ENCODE measurements at regions not wholly inside any gene's neighbourhood (a gene's known extent, or its start where the extent isn't known, plus 50 kb on each side); places are given as distances from the start of the nearest gene placed in this dataset.

DNA sequence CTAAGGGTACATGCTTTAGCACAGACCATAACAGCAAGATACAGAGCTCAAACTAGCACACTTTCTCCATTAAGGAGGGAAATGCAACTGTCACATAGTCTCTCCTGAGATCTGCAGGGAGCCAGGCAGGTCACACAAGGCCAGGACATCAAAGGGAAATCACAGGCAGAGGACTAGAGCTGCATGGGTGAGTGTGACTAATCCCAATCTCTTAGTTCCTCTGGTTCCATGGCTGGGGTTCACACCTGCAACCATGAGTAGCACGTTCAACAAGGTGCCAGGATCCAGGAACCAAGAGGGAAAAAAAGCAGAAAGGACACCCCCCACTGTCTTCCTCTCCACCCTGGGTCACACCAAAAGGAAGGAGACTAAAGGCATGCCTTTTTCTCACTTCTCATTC is 296.5 kb upstream of the STEAP1 start:
- 22 to 36% methylated on average over 1 of the region's 1 CpG for WGBS, 2 donors
- no peak overlapping the region for H3K27ac ChIP-seq
- intact Hi-C loops (cut with DNase I), result no loop called here
- no peaks in the 10 kb centered on the region for H3K9me3 ChIP-seq
- H3K27me3 ChIP-seq, result no peaks in the 10 kb centered on the region
- H3K36me3 ChIP-seq, result no peaks in the 10 kb centered on the region
- TF ChIP-seq, protein P1, sequence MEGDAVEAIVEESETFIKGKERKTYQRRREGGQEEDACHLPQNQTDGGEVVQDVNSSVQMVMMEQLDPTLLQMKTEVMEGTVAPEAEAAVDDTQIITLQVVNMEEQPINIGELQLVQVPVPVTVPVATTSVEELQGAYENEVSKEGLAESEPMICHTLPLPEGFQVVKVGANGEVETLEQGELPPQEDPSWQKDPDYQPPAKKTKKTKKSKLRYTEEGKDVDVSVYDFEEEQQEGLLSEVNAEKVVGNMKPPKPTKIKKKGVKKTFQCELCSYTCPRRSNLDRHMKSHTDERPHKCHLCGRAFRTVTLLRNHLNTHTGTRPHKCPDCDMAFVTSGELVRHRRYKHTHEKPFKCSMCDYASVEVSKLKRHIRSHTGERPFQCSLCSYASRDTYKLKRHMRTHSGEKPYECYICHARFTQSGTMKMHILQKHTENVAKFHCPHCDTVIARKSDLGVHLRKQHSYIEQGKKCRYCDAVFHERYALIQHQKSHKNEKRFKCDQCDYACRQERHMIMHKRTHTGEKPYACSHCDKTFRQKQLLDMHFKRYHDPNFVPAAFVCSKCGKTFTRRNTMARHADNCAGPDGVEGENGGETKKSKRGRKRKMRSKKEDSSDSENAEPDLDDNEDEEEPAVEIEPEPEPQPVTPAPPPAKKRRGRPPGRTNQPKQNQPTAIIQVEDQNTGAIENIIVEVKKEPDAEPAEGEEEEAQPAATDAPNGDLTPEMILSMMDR (IDR thresholded peaks at IDR 0.05), result no peak
- H3K4me3 ChIP-seq, result no peak overlapping the region
- no peaks in the 10 kb centered on the region for H3K4me1 ChIP-seq
- no peak for DNase-seq
- FAIRE-seq, result no peak
- no peak for ATAC-seq

- TF ChIP-seq, protein P1 (IDR thresholded peaks at IDR 0.05), result no peak
- ATAC-seq (no peak), DNase-seq (no peak), FAIRE-seq (no peak)
- no peak overlapping the region for H3K27ac ChIP-seq
- H3K4me1 ChIP-seq, result no peaks in the 10 kb centered on the region
- no peak overlapping the region for H3K4me3 ChIP-seq
- no peaks in the 10 kb centered on the region for H3K36me3 ChIP-seq
- no peaks in the 10 kb centered on the region for H3K9me3 ChIP-seq
- no peaks in the 10 kb centered on the region for H3K27me3 ChIP-seq
- intact Hi-C loops (cut with DNase I), result no loop called here
- 64 to 70% methylated on average over 3 of the region's 3 CpGs for WGBS, 2 donors
Observed at GRCh38 chr7:89887489-89887888, 266.8 kb upstream of the STEAP1 start.

DNA sequence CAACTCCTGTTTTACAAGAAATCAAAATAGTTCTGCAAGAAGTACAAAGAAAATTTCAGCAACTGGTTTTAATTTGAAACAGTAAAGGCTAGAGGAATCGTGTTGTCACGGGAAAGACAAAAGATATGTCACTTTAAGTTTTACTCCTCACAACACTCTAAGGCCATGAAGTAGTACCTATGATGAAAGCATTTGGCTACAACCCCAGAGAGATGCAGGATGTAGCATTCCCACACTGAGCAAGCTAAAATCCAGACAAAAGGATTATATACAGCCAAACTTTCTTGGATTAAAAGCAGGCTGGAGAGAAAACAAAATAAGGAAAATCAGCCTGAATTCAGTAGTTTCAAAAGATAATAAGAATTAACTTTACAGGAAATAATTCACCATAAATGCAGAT is 245.5 kb upstream of the STEAP1 start:
- FAIRE-seq (no peak), DNase-seq (no peak), ATAC-seq (no peak)
- Histone ChIP-seq H3K4me3 (no peak overlapping the region), H3K9me3 (no peaks in the 10 kb centered on the region), H3K4me1 (no peaks in the 10 kb centered on the region), H3K27ac (no peak overlapping the region), H3K36me3 (no peaks in the 10 kb centered on the region), H3K27me3 (no peaks in the 10 kb centered on the region)
- TF ChIP-seq, protein P1 (IDR thresholded peaks at IDR 0.05), result no peak
- 43 to 57% methylated on average over 2 of the region's 2 CpGs for WGBS, 2 donors
- intact Hi-C loops (cut with DNase I), result no loop called here

DNA sequence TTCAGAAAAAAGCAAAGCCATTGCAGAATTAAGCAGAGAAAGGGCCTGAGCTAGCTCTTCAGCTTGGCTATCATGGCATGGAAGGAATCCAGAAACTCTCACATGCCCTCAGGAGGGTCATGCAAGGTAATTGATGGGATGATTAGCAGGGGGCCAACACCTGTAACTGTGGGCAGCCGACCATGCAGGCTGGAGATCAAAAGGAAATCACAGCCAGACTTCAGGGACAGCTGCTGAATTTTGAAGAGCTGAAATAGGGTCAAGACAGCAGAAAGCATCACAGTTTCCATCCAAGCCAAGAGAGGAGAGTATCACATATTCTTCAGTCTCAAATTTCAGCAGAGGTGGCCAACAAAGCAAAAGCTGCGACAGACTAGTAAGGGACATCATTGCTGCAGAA is 239.6 kb upstream of the STEAP1 start:
- WGBS, 2 donors, result 25 to 31% methylated on average over 2 of the region's 2 CpGs
- no peak overlapping the region for H3K4me3 ChIP-seq
- H3K27me3 ChIP-seq, result no peaks in the 10 kb centered on the region
- no peak overlapping the region for H3K27ac ChIP-seq
- no peak for ATAC-seq
- no peak for FAIRE-seq
- TF ChIP-seq, protein P1 (IDR thresholded peaks at IDR 0.05), result no peak
- no peak for DNase-seq
- intact Hi-C loops (cut with DNase I), result no loop called here
- H3K4me1 ChIP-seq, result no peaks in the 10 kb centered on the region
- H3K36me3 ChIP-seq, result no peaks in the 10 kb centered on the region
- no peaks in the 10 kb centered on the region for H3K9me3 ChIP-seq

DNA sequence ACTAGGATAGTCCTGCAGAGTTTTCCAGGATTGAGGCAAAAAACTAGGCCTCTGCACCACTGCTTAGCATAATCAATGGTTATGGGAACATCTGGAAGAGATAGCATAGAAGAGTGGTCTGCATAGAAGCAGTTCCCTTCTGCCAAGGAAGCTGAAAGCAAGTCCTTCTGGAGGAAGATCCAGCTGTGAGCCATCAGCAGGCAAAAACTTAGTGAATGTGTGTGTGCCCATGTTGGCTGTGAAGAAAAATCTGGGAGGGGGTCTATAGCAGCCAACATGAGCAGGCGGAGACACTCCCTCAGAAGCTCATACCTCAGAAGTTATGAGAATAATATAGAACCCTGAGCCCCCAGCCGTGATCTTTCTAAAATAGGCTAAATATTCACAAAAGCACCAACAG is 228.1 kb upstream of the STEAP1 start:
- WGBS, 2 donors, result 50 to 80% methylated on average over 2 of the region's 2 CpGs
- TF ChIP-seq, protein P1 (IDR thresholded peaks at IDR 0.05), result no peak
- H3K4me1 ChIP-seq, result no peaks in the 10 kb centered on the region
- DNase-seq, result no peak
- H3K9me3 ChIP-seq, result no peaks in the 10 kb centered on the region
- intact Hi-C loops (cut with DNase I), result no loop called here
- H3K27me3 ChIP-seq, result no peaks in the 10 kb centered on the region
- no peak for ATAC-seq
- H3K4me3 ChIP-seq, result no peak overlapping the region
- FAIRE-seq, result no peak
- H3K27ac ChIP-seq, result no peak overlapping the region
- H3K36me3 ChIP-seq, result no peaks in the 10 kb centered on the region
